ENCODE measurements at regions not wholly inside any gene's neighbourhood (a gene's known extent, or its start where the extent isn't known, plus 50 kb on each side); places are given as distances from the start of the nearest gene placed in this dataset.
"Not testable (repeated sequence)": the region's sequence is repeated elsewhere in the genome, so short reads cannot be mapped to it uniquely, and the experiment has no call there.

- no peak for DNase-seq (ENCODE audit: low spot score)
Measured at GRCh38 chr5:116739571-116739970, 164.9 kb upstream of the SEMA6A start.

- no peak for DNase-seq (ENCODE audit: low spot score)
Measured at GRCh38 chr5:116738615-116739261, 164.1 kb upstream of the SEMA6A start.

- DNase-seq (ENCODE audit: low spot score): no peak
Measured at GRCh38 chr5:116738239-116738614, 163.6 kb upstream of the SEMA6A start.

- DNase-seq (ENCODE audit: low spot score): no peak
Measured at GRCh38 chr5:116736671-116737070, 162.0 kb upstream of the SEMA6A start.

- DNase-seq (ENCODE audit: low spot score): no peak
Measured at GRCh38 chr5:116733991-116734975, 159.7 kb upstream of the SEMA6A start.

GRCh38 chr5:116732591-116732990 is 158.0 kb upstream of the SEMA6A start:
- no peak for DNase-seq (ENCODE audit: low spot score)

GRCh38 chr5:116731432-116731831 is 156.8 kb upstream of the SEMA6A start:
- DNase-seq (ENCODE audit: low spot score): no peak

- DNase-seq (ENCODE audit: low spot score): no peak
Measured at GRCh38 chr5:116730706-116731105, 156.1 kb upstream of the SEMA6A start.

GRCh38 chr5:116730185-116730584 is 155.6 kb upstream of the SEMA6A start:
- DNase-seq (ENCODE audit: low spot score): no peak

GRCh38 chr5:116727248-116727647 is 152.6 kb upstream of the SEMA6A start:
- DNase-seq (ENCODE audit: low spot score): no peak

- DNase-seq (ENCODE audit: low spot score): not testable (repeated sequence)
Measured at GRCh38 chr5:116726180-116726579, 151.6 kb upstream of the SEMA6A start.

GRCh38 chr5:116724971-116725370 is 150.3 kb upstream of the SEMA6A start:
- DNase-seq (ENCODE audit: low spot score): no peak

GRCh38 chr5:116722651-116723050 is 148.0 kb upstream of the SEMA6A start:
- no peak for DNase-seq (ENCODE audit: low spot score)

GRCh38 chr5:116719106-116719505 is 144.5 kb upstream of the SEMA6A start:
- DNase-seq (ENCODE audit: low spot score): no peak

- DNase-seq (ENCODE audit: low spot score): no peak
Measured at GRCh38 chr5:116718317-116718716, 143.7 kb upstream of the SEMA6A start.

- DNase-seq (ENCODE audit: low spot score): no peak
Measured at GRCh38 chr5:116709082-116709481, 134.5 kb upstream of the SEMA6A start.

GRCh38 chr5:116705121-116705519 is 130.5 kb upstream of the SEMA6A start:
- DNase-seq (ENCODE audit: low spot score): not testable (repeated sequence)

- DNase-seq (ENCODE audit: low spot score): no peak
Measured at GRCh38 chr5:116703941-116704340, 129.3 kb upstream of the SEMA6A start.

GRCh38 chr5:116703328-116703727 is 128.7 kb upstream of the SEMA6A start:
- no peak for DNase-seq (ENCODE audit: low spot score)

GRCh38 chr5:116702776-116703175 is 128.2 kb upstream of the SEMA6A start:
- no peak for DNase-seq (ENCODE audit: low spot score)

GRCh38 chr5:116699332-116699731 is 124.7 kb upstream of the SEMA6A start:
- DNase-seq (ENCODE audit: low spot score): no peak

- DNase-seq (ENCODE audit: low spot score): no peak
Measured at GRCh38 chr5:116696366-116696765, 121.7 kb upstream of the SEMA6A start.

- no peak for DNase-seq (ENCODE audit: low spot score)
Measured at GRCh38 chr5:116695681-116696080, 121.1 kb upstream of the SEMA6A start.
